ENCODE measurements at regions not wholly inside any gene's neighbourhood (a gene's known extent, or its start where the extent isn't known, plus 50 kb on each side); places are given as distances from the start of the nearest gene placed in this dataset.

GRCh38 chr6:91465393-91465792, 878.5 kb upstream of the MAP3K7 start:
- TF ChIP-seq CTCF (conservative IDR thresholded peaks at IDR 0.05) (no peak), EZH2 (IDR thresholded peaks at IDR 0.05; ENCODE audit: low read depth) (no peak)
